Panc1 (cell line): ENCODE measurements at regions not wholly inside any gene's neighbourhood (a gene's known extent, or its start where the extent isn't known, plus 50 kb on each side); places are given as distances from the start of the nearest gene placed in this dataset.

ENCODE experiments used
- ATAC-seq: fragments of 200-7000 bp; cut with Tn5 transposase; 2 replicates; pipeline ENCODE4 v1.9.1; 2020; ENCODE audit warnings: mild to moderate bottlenecking, moderate library complexity
- BruUV-seq: library from RNA; stranded (reverse); fragments of 400-500 nt; replicated peaks from 2 replicates; lab custom pipeline; 2021; lab: Mats Ljungman, UMichigan
- CTCF ChIA-PET: fragments of 300-600 bp; sonication (Branson Sonifier 250); formaldehyde crosslinking; loops from one replicate; lab custom pipeline; 2022; ENCODE audit warnings: antibody characterized with exemption; lab: Charles Lee
- POLR2A ChIA-PET: fragments of 300-600 bp; sonication (Branson Sonifier 250); formaldehyde crosslinking; loops from one replicate; lab custom pipeline; 2022; ENCODE audit warnings: antibody characterized with exemption; lab: Charles Lee
- DNase-seq: peaks from one replicate; pipeline ENCODE4 v3.0.0-alpha.2; 2010; ENCODE audit warnings: low read depth, low spot score
- H3K27ac ChIP-seq: 2 replicates; pipeline ENCODE4 v1.5.1; 2011; ENCODE audit warnings: mild to moderate bottlenecking, low read length, inconsistent platforms
- H3K27me3 ChIP-seq: fragments of 200-500 bp; sonication (Bioruptor generic); 2 replicates; pipeline ENCODE4 v1.6.0; 2014; ENCODE audit warnings: low read length, inconsistent platforms; ENCODE audit not compliant: control insufficient read depth, insufficient read depth
- H3K36me3 ChIP-seq: fragments of 200-500 bp; sonication (Bioruptor generic); 2 replicates; pipeline ENCODE4 v1.5.1; 2014; ENCODE audit warnings: inconsistent platforms, mild to moderate bottlenecking, low read length, moderate library complexity; ENCODE audit not compliant: control insufficient read depth, insufficient read depth
- H3K4me1 ChIP-seq: 2 replicates; pipeline ENCODE4 v1.5.1; 2011; ENCODE audit warnings: inconsistent platforms, mild to moderate bottlenecking, low read length, moderate library complexity; ENCODE audit not compliant: control insufficient read depth, insufficient read depth
- H3K4me3 ChIP-seq, 2 experiments: 2 replicates each; pipeline ENCODE4 v1.5.1; 2011 to 2012; ENCODE audit warnings: low read depth in 2 of 2, low read length in 2 of 2, mild to moderate bottlenecking in 2 of 2, inconsistent platforms in 1 of 2, moderate library complexity in 1 of 2
- H3K9me3 ChIP-seq: fragments of 200-500 bp; sonication (Bioruptor generic); 2 replicates; pipeline ENCODE4 v1.5.1; 2014; ENCODE audit warnings: low read depth, mild to moderate bottlenecking, inconsistent platforms, low read length, moderate library complexity; ENCODE audit not compliant: control insufficient read depth, insufficient read depth
- CTCF ChIP-seq: fragments of 450-650 bp; IDR thresholded peaks from 2 replicates; pipeline ENCODE4 v1.5.1; 2017; ENCODE audit warnings: mild to moderate bottlenecking
- POLR2AphosphoS5 ChIP-seq: IDR thresholded peaks from 2 replicates; pipeline ENCODE4 v1.6.1; 2012; ENCODE audit warnings: mild to moderate bottlenecking, low read depth, low read length, moderate library complexity
- REST ChIP-seq, 2 experiments: IDR thresholded peaks; 2 replicates each; pipeline ENCODE4 v1.6.1; 2011 to 2012; ENCODE audit warnings: low read depth in 2 of 2, control low read depth in 1 of 2, low read length in 1 of 2, mild to moderate bottlenecking in 1 of 2, moderate library complexity in 1 of 2; ENCODE audit not compliant: insufficient read depth in 1 of 2
- SIN3A ChIP-seq: IDR thresholded peaks from 2 replicates; pipeline ENCODE4 v1.6.1; 2012; ENCODE audit warnings: low read depth, mild to moderate bottlenecking, low read length, moderate library complexity, borderline replicate concordance; ENCODE audit not compliant: insufficient read depth
- TCF7L2 ChIP-seq: IDR thresholded peaks from 2 replicates; pipeline ENCODE4 v1.6.1; 2011; ENCODE audit warnings: mild to moderate bottlenecking, low read depth, low read length, inconsistent platforms
- in situ Hi-C: cut with HindIII; loops from 2 replicates; pipeline ENCODE4 v1.10.0; 2016; ENCODE audit warnings: low sequenced_read_pairs, low pct_unique_long_range_greater_than_20kb
- intact Hi-C: fragments of 100-400 bp; cut with micrococcal nuclease; formaldehyde crosslinking; loops from one replicate; pipeline ENCODE4 v1.10.0; 2022; ENCODE audit not compliant: unreplicated experiment

DNA sequence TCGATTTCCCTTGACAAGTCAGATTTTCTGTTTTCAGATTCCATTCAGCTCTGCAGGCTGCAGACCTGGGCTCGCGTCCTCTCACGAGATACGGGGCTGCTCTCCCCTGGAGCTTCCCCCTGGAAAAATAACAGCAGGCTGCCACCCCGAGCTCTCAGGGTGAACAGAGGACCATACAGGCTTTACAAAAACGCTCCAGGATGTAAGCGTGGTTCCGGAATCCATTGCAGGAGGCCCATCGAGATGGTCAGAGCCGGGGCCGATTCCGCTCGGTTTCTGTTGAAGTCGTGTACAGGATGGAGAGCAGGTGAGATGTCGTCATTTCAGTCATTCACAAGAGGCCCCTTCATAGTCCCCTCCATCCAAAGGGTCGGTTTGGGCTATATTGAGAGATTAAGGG is 297.7 kb upstream of the IRX4 start:
- Histone ChIP-seq H3K27me3 (no peaks in the 10 kb centered on the region; the same call in 1 of the 2 replicates), H3K36me3 (no peaks in the 10 kb centered on the region), H3K4me1 (no peaks in the 10 kb centered on the region), H3K9me3 (no peaks in the 10 kb centered on the region), H3K27ac (no peak overlapping the region), H3K4me3 (no peak overlapping the region)
- ATAC-seq, result no peak
- CTCF ChIA-PET, result no interaction called here
- no peak for DNase-seq
- POLR2A ChIA-PET, result no interaction called here
- no TSS peak for BruUV-seq
- intact Hi-C loops (no loop called here), in situ Hi-C loops (no loop called here)
- TF ChIP-seq SIN3A, result no peak

GRCh38 chr5:2179861-2180260 is 297.1 kb upstream of the IRX4 start:
- ChIA-PET CTCF (no interaction called here), POLR2A (no interaction called here)
- no peak for ATAC-seq
- in situ Hi-C loops (no loop called here), intact Hi-C loops (no loop called here)
- H3K36me3 ChIP-seq, result no peaks in the 10 kb centered on the region
- H3K27ac ChIP-seq, result no peak overlapping the region
- H3K9me3 ChIP-seq, result no peaks in the 10 kb centered on the region
- DNase-seq, result no peak
- H3K4me3 ChIP-seq, result no peak overlapping the region
- no peak for TF ChIP-seq CTCF
- TF ChIP-seq TCF7L2, result no peak
- TF ChIP-seq POLR2AphosphoS5, result no peak
- no peak for TF ChIP-seq REST (IDR thresholded peaks at IDR 0.05; ENCODE audit: insufficient read depth in 1 of 2, low read depth in 2 of 2, low read length in 1 of 2)
- no peaks in the 10 kb centered on the region; the same call in 1 of the 2 replicates for H3K27me3 ChIP-seq
- no TSS peak for BruUV-seq
- no peaks in the 10 kb centered on the region for H3K4me1 ChIP-seq

- no peak for TF ChIP-seq POLR2AphosphoS5
- no peak for TF ChIP-seq TCF7L2
- TF ChIP-seq REST (IDR thresholded peaks at IDR 0.05; ENCODE audit: insufficient read depth in 1 of 2, low read depth in 2 of 2, low read length in 1 of 2), result no peak
- no peak for TF ChIP-seq SIN3A
- in situ Hi-C loops (no loop called here), intact Hi-C loops (no loop called here)
- BruUV-seq, result no TSS peak
- Histone ChIP-seq H3K27ac (no peak overlapping the region), H3K4me1 (no peaks in the 10 kb centered on the region), H3K36me3 (no peaks in the 10 kb centered on the region), H3K27me3 (peaks cover 4% of the 10 kb centered on the region; the same call in 1 of the 2 replicates), H3K9me3 (no peaks in the 10 kb centered on the region), H3K4me3 (no peak overlapping the region)
- no peak for DNase-seq
- POLR2A ChIA-PET, result no interaction called here
- CTCF ChIA-PET, result no interaction called here
- ATAC-seq, result no peak
Measured at GRCh38 chr5:2178528-2178927, 295.8 kb upstream of the IRX4 start.
